ENCODE measurements at regions not wholly inside any gene's neighbourhood (a gene's known extent, or its start where the extent isn't known, plus 50 kb on each side); places are given as distances from the start of the nearest gene placed in this dataset.
"Not testable (repeated sequence)": the region's sequence is repeated elsewhere in the genome, so short reads cannot be mapped to it uniquely, and the experiment has no call there.

GRCh38 chr1:229139331-229140118 lies 131.4 kb upstream of the RAB4A start:
- Mint-ChIP-seq H3K27me3 (no peaks in the 10 kb centered on the region), H3K4me3 (peak overlapping the region; percentile 1 to 47), H3K27ac (peak overlapping the region in 1 of 2 donors; percentile 7), H3K9me3 (peaks cover under 1 to 1% of the 10 kb centered on the region in 2 donors), H3K4me1 (ENCODE audit: low read depth in 2 of 2) (peaks cover 11 to 13% of the 10 kb centered on the region in 2 donors), H3K36me3 (ENCODE audit: insufficient read depth) (no peaks in the 10 kb centered on the region)
- DNase-seq (no peak), ATAC-seq (replicated peaks) (peak; percentile 33)

DNA sequence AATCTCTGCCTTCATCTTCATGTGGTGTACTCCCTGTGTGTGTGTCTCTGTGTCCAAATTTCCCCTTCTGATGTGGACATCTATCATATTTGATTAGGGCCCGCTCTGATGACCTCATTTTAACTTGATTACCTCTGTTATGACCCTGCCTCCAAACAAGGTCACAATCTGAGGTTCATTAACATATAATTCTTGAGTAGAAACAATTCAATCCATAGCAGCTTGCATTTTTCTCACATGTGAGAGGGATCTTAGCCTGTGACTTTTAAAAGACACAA lies 130.9 kb upstream of the RAB4A start:
- Mint-ChIP-seq H3K27me3 (no peaks in the 10 kb centered on the region), H3K9me3 (peaks cover 0 to 1% of the 10 kb centered on the region in 2 donors), H3K4me1 (ENCODE audit: low read depth in 2 of 2) (peaks cover 11 to 13% of the 10 kb centered on the region in 2 donors), H3K27ac (no peak overlapping the region), H3K4me3 (no peak overlapping the region), H3K36me3 (ENCODE audit: insufficient read depth) (no peaks in the 10 kb centered on the region)
- ATAC-seq (replicated peaks) (no peak), DNase-seq (no peak)

GRCh38 chr1:229141271-229141670 lies 129.6 kb upstream of the RAB4A start:
- DNase-seq (no peak), ATAC-seq (replicated peaks) (no peak)
- Mint-ChIP-seq H3K4me3 (no peak overlapping the region), H3K27ac (no peak overlapping the region), H3K4me1 (ENCODE audit: low read depth in 2 of 2) (peaks cover 11 to 13% of the 10 kb centered on the region in 2 donors), H3K9me3 (no peaks in the 10 kb centered on the region), H3K27me3 (no peaks in the 10 kb centered on the region), H3K36me3 (ENCODE audit: insufficient read depth) (no peaks in the 10 kb centered on the region)

GRCh38 chr1:229141689-229142377 lies 129.1 kb upstream of the RAB4A start:
- H3K27me3 Mint-ChIP-seq, result peaks cover 0 to 5% of the 10 kb centered on the region in 2 donors

DNA sequence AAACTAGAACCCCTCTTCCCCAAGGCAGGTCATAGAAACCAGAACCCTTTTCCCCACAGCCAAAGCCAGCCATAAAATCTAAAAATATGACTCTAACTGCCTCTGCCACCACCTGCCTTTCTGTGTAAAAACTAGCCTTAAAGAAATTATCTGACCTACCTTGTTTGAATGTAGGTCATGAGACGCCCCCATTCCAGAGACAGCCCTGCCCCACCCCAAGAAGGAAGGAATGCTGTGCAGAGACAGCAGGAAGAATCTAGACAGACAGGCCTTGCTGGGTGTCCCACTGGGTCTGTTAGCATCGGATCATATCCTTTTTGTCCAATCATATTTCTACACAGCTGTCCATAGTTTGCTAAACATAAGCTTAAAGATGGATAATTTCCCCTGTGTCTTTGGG lies 128.4 kb upstream of the RAB4A start:
- DNase-seq (no peak), ATAC-seq (replicated peaks) (no peak)
- Mint-ChIP-seq H3K9me3 (no peaks in the 10 kb centered on the region), H3K27me3 (peaks cover 0 to 11% of the 10 kb centered on the region in 2 donors), H3K36me3 (ENCODE audit: insufficient read depth) (no peaks in the 10 kb centered on the region), H3K4me1 (ENCODE audit: low read depth in 2 of 2) (peaks cover 9 to 15% of the 10 kb centered on the region in 2 donors), H3K4me3 (no peak overlapping the region), H3K27ac (no peak overlapping the region)

More at GRCh38 chr1:229141689-229142377, 129.1 kb upstream of the RAB4A start:
- ATAC-seq (replicated peaks) (no peak), DNase-seq (no peak)
- peaks cover 11 to 14% of the 10 kb centered on the region in 2 donors for H3K4me1 Mint-ChIP-seq (ENCODE audit: low read depth in 2 of 2)
- H3K27ac Mint-ChIP-seq, result no peak overlapping the region
- H3K9me3 Mint-ChIP-seq, result no peaks in the 10 kb centered on the region
- H3K36me3 Mint-ChIP-seq (ENCODE audit: insufficient read depth), result no peaks in the 10 kb centered on the region
- no peak overlapping the region for H3K4me3 Mint-ChIP-seq

DNA sequence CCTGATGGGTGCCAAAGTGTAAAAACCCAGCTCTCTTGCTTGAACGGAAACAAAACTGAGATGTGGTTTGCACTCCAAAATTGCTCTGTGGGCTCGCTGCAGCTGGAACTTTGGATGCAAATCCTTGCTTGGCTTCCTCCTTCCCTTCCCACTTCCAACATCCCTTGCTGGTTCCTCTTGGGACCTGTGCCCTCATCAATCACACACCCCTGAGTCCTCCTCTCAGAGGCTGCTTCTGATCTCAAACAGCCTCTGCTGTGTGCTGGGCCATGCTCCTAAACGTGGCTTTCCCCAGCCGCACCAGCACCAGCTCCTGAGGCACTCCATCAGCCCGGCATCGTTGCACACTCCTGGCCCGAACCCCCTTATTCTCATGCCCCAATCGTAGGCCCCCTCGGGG lies 124.3 kb upstream of the RAB4A start:
- Mint-ChIP-seq H3K27ac (no peak overlapping the region), H3K9me3 (no peaks in the 10 kb centered on the region), H3K4me3 (no peak overlapping the region), H3K36me3 (ENCODE audit: insufficient read depth) (no peaks in the 10 kb centered on the region), H3K4me1 (ENCODE audit: low read depth in 2 of 2) (peaks cover 0 to 5% of the 10 kb centered on the region in 2 donors), H3K27me3 (peaks cover 0 to 16% of the 10 kb centered on the region in 2 donors)
- no peak for ATAC-seq (replicated peaks)
- no peak for DNase-seq

GRCh38 chr1:229147072-229147471 lies 123.8 kb upstream of the RAB4A start:
- no peaks in the 10 kb centered on the region for H3K9me3 Mint-ChIP-seq
- H3K27me3 Mint-ChIP-seq, result peaks cover 0 to 16% of the 10 kb centered on the region in 2 donors
- no peak overlapping the region for H3K27ac Mint-ChIP-seq
- no peak for ATAC-seq (replicated peaks)
- H3K4me3 Mint-ChIP-seq, result no peak overlapping the region
- no peaks in the 10 kb centered on the region for H3K36me3 Mint-ChIP-seq (ENCODE audit: insufficient read depth)
- H3K4me1 Mint-ChIP-seq (ENCODE audit: low read depth in 2 of 2), result peaks cover 0 to 5% of the 10 kb centered on the region in 2 donors
- no peak for DNase-seq

DNA sequence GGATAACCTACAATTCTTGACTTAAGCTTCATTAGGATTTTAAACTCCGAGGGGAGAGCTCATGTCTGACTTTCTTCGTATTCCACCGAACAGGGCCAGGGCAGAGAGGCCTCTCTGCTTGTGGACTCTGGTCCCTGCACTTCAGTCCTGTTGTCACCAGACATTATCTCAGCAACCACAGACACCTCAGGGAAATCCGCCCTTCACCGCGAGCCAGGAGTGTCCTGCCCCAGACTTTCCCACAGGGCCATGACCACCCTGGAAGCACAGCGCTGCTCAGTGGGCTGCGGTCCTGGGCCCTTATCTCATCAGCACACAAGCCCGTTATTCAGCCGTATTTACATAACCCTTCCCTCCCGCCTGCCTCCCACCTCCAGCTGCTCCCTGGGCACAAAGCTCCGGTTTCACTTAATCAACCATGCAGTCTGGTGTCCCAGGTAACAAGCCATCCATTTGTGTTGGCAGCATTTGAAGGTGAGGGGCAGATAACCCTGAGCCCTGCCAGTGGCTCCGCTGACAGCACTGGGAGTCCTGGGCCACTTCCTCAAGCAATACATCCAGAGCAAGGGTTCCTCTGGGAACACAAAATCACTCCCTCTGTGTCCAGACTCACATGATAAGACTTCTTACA lies 122.8 kb upstream of the RAB4A start:
- no peak for DNase-seq
- peaks cover 0 to 5% of the 10 kb centered on the region in 2 donors for H3K4me1 Mint-ChIP-seq (ENCODE audit: low read depth in 2 of 2)
- no peaks in the 10 kb centered on the region for H3K36me3 Mint-ChIP-seq (ENCODE audit: insufficient read depth)
- H3K4me3 Mint-ChIP-seq, result no peak overlapping the region
- peaks cover 0 to 16% of the 10 kb centered on the region in 2 donors for H3K27me3 Mint-ChIP-seq
- ATAC-seq (replicated peaks), result no peak
- H3K27ac Mint-ChIP-seq, result no peak overlapping the region
- no peaks in the 10 kb centered on the region for H3K9me3 Mint-ChIP-seq

GRCh38 chr1:229148743-229149142 lies 122.2 kb upstream of the RAB4A start:
- Mint-ChIP-seq H3K27ac (no peak overlapping the region), H3K4me1 (ENCODE audit: low read depth in 2 of 2) (peaks cover 0 to 5% of the 10 kb centered on the region in 2 donors), H3K9me3 (no peaks in the 10 kb centered on the region), H3K36me3 (ENCODE audit: insufficient read depth) (no peaks in the 10 kb centered on the region), H3K4me3 (no peak overlapping the region), H3K27me3 (peaks cover 0 to 16% of the 10 kb centered on the region in 2 donors)
- ATAC-seq (replicated peaks) (no peak), DNase-seq (no peak)

DNA sequence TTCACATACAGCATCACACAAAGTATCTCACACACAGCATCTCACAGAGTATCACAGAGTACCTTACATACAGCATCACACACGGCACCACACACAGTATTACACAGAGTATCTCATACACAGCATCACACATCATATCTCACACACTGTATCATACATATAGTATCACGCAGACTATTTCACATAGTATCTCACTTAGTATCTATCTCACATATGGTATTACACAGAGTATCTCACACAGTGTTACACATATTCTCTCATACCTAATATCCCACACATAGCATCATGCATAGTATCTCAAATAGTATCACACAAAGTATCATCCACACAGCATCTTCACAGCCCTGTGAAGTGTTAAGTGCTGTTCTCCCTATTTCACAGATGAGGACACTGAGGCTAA lies 121.5 kb upstream of the RAB4A start:
- Mint-ChIP-seq H3K9me3 (no peaks in the 10 kb centered on the region), H3K27me3 (peaks cover 0 to 16% of the 10 kb centered on the region in 2 donors), H3K4me3 (no peak overlapping the region), H3K36me3 (ENCODE audit: insufficient read depth) (no peaks in the 10 kb centered on the region), H3K27ac (no peak overlapping the region), H3K4me1 (ENCODE audit: low read depth in 2 of 2) (peaks cover 0 to 7% of the 10 kb centered on the region in 2 donors)
- DNase-seq, result no peak
- no peak for ATAC-seq (replicated peaks)

DNA sequence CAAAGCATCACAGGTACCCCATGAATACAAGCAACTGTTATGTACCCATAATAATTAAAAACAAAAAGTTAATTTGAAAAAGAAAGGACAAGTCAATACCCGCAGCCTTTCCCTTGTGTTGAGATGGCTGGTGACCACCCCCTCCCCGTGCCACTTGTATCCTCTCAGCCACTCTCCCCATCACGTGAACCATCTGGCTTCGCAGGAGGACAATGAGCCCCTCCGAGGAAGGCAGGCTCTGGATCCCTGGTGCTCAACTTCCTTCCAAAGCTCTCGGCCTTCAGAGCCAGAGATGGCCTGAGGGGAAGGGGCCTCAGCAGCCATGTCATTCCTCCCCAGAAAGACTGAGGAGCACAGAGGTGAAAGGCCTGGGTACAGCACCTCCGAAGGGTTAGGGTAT lies 120.4 kb upstream of the RAB4A start:
- H3K4me3 Mint-ChIP-seq, result no peak overlapping the region
- no peaks in the 10 kb centered on the region for H3K36me3 Mint-ChIP-seq (ENCODE audit: insufficient read depth)
- peaks cover 0 to 16% of the 10 kb centered on the region in 2 donors for H3K27me3 Mint-ChIP-seq
- H3K27ac Mint-ChIP-seq, result no peak overlapping the region
- ATAC-seq (replicated peaks) (no peak), DNase-seq (no peak)
- H3K4me1 Mint-ChIP-seq (ENCODE audit: low read depth in 2 of 2), result peaks cover 0 to 13% of the 10 kb centered on the region in 2 donors
- H3K9me3 Mint-ChIP-seq, result no peaks in the 10 kb centered on the region

GRCh38 chr1:229151412-229151811 lies 119.5 kb upstream of the RAB4A start:
- not testable (repeated sequence) for H3K9me3 Mint-ChIP-seq; H3K4me3 Mint-ChIP-seq; DNase-seq; H3K27ac Mint-ChIP-seq; H3K36me3 Mint-ChIP-seq (ENCODE audit: insufficient read depth); ATAC-seq (replicated peaks)
- Mint-ChIP-seq H3K4me1 (ENCODE audit: low read depth in 2 of 2) (peaks cover 0 to 15% of the 10 kb centered on the region in 2 donors), H3K27me3 (peaks cover 0 to 15% of the 10 kb centered on the region in 2 donors)

DNA sequence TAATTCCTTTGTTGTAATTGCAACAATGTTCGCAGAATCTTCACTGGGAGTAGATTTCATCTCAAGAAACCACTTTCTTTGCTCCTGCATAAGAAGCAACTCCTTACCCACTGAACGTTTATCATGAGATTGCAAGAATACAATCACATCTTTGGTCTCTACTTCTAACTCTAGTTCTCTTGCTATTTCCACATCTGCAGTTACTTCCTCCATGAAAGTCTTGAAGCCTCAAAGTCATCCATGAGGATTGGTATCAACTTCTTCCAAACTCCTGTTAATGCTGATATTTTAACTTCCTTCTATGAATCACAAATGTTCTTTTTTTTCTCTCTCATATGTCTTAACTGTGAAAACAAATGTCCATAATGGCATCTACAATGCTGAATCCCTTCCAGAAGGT lies 118.6 kb upstream of the RAB4A start:
- H3K27ac Mint-ChIP-seq, result no peak overlapping the region

More for the DNA sequence above, 118.6 kb upstream of the RAB4A start:
- no peak for ATAC-seq (replicated peaks)
- no peaks in the 10 kb centered on the region for H3K36me3 Mint-ChIP-seq (ENCODE audit: insufficient read depth)
- H3K4me3 Mint-ChIP-seq, result no peak overlapping the region
- H3K27me3 Mint-ChIP-seq, result peaks cover 0 to 6% of the 10 kb centered on the region in 2 donors
- H3K9me3 Mint-ChIP-seq, result no peaks in the 10 kb centered on the region
- DNase-seq, result no peak
- peaks cover 0 to 10% of the 10 kb centered on the region in 2 donors for H3K4me1 Mint-ChIP-seq (ENCODE audit: low read depth in 2 of 2)

All from effector memory CD8-positive, alpha-beta T cell (primary cell).